ENCODE measurements at regions not wholly inside any gene's neighbourhood (a gene's known extent, or its start where the extent isn't known, plus 50 kb on each side); places are given as distances from the start of the nearest gene placed in this dataset.

DNA sequence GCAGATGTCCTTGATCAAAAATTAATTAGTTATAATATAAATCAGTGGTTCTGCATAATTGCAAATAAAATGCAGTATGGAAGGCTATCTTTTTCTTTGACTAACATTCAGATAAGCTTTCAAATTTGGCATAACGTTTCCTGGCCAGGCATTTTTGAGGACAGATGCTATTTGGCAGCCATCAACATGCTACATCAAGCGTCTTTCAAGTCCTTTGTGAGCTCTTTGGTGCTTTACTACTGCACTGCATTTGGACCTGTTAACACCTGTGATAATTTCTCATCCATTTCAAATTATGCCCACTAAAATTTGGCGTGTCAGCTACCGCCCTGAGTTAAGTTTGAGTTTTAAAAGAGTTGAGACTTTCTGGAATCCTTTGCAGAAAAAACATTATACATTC lies 545.7 kb downstream of the STK39 start:
- Histone ChIP-seq H3K27ac (no peak overlapping the region), H3K4me3 (no peak overlapping the region), H3K27me3 (no peaks in the 10 kb centered on the region), H3K4me1 (no peaks in the 10 kb centered on the region), H3K9me3 (no peaks in the 10 kb centered on the region), H3K36me3 (no peaks in the 10 kb centered on the region)
- no peak for TF ChIP-seq CTCF (IDR thresholded peaks at IDR 0.05)
- no peak for TF ChIP-seq EP300 (IDR thresholded peaks at IDR 0.05)
- TF ChIP-seq POLR2AphosphoS5 (IDR thresholded peaks at IDR 0.05), result no peak
- no peak for TF ChIP-seq POLR2A (IDR thresholded peaks at IDR 0.05)
- WGBS, 2 donors (ENCODE audit: low coverage in 1 of 2), result 61 to 62% methylated on average over 4 of the region's 4 CpGs
- no peak for ATAC-seq

GRCh38 chr2:167697948-167698347 lies 549.4 kb downstream of the STK39 start:
- TF ChIP-seq CTCF (IDR thresholded peaks at IDR 0.05) (no peak), POLR2AphosphoS5 (IDR thresholded peaks at IDR 0.05) (no peak), EP300 (IDR thresholded peaks at IDR 0.05) (no peak), POLR2A (IDR thresholded peaks at IDR 0.05) (no peak)
- Histone ChIP-seq H3K4me1 (no peaks in the 10 kb centered on the region), H3K4me3 (no peak overlapping the region), H3K27ac (no peak overlapping the region), H3K27me3 (no peaks in the 10 kb centered on the region), H3K9me3 (no peaks in the 10 kb centered on the region), H3K36me3 (no peaks in the 10 kb centered on the region)
- 41 to 57% methylated on average over 2 of the region's 2 CpGs for WGBS, 2 donors (ENCODE audit: low coverage in 1 of 2)
- no peak for ATAC-seq

GRCh38 chr2:167697194-167697593 lies 550.2 kb downstream of the STK39 start:
- WGBS, 2 donors (ENCODE audit: low coverage in 1 of 2), result 67 to 88% methylated on average over 1 of the region's 1 CpG
- TF ChIP-seq EP300 (IDR thresholded peaks at IDR 0.05) (no peak), CTCF (IDR thresholded peaks at IDR 0.05) (no peak), POLR2AphosphoS5 (IDR thresholded peaks at IDR 0.05) (no peak), POLR2A (IDR thresholded peaks at IDR 0.05) (no peak)

GRCh38 chr2:167692936-167693335 lies 554.5 kb downstream of the STK39 start:
- Histone ChIP-seq H3K27me3 (no peaks in the 10 kb centered on the region), H3K4me3 (no peak overlapping the region), H3K36me3 (no peaks in the 10 kb centered on the region), H3K27ac (no peak overlapping the region), H3K9me3 (no peaks in the 10 kb centered on the region), H3K4me1 (no peaks in the 10 kb centered on the region)
- TF ChIP-seq POLR2A (IDR thresholded peaks at IDR 0.05) (no peak), POLR2AphosphoS5 (IDR thresholded peaks at IDR 0.05) (no peak), CTCF (IDR thresholded peaks at IDR 0.05) (no peak), EP300 (IDR thresholded peaks at IDR 0.05) (no peak)
- 44 to 61% methylated on average over 2 of the region's 2 CpGs for WGBS, 2 donors (ENCODE audit: low coverage in 1 of 2)
- no peak for ATAC-seq

More at GRCh38 chr2:167697194-167697593, 550.2 kb downstream of the STK39 start:
- ATAC-seq, result no peak
- Histone ChIP-seq H3K36me3 (no peaks in the 10 kb centered on the region), H3K27ac (no peak overlapping the region), H3K4me3 (no peak overlapping the region), H3K9me3 (no peaks in the 10 kb centered on the region), H3K4me1 (no peaks in the 10 kb centered on the region), H3K27me3 (no peaks in the 10 kb centered on the region)

GRCh38 chr2:167692191-167692590 lies 555.2 kb downstream of the STK39 start:
- no peak for ATAC-seq
- Histone ChIP-seq H3K27ac (no peak overlapping the region), H3K27me3 (no peaks in the 10 kb centered on the region), H3K36me3 (no peaks in the 10 kb centered on the region), H3K4me1 (no peaks in the 10 kb centered on the region), H3K9me3 (no peaks in the 10 kb centered on the region), H3K4me3 (no peak overlapping the region)
- 91 to 100% methylated on average over 1 of the region's 1 CpG for WGBS, 2 donors (ENCODE audit: low coverage in 1 of 2)
- TF ChIP-seq POLR2AphosphoS5 (IDR thresholded peaks at IDR 0.05) (no peak), CTCF (IDR thresholded peaks at IDR 0.05) (no peak), EP300 (IDR thresholded peaks at IDR 0.05) (no peak), POLR2A (IDR thresholded peaks at IDR 0.05) (no peak)
